ENCODE measurements at regions not wholly inside any gene's neighbourhood (a gene's known extent, or its start where the extent isn't known, plus 50 kb on each side); places are given as distances from the start of the nearest gene placed in this dataset.

GRCh38 chr10:131686781-131687420, 213.9 kb upstream of the PPP2R2D start:
- no peaks in the 10 kb centered on the region for H3K9me3 Mint-ChIP-seq
- intact Hi-C loops (cut with micrococcal nuclease): no loop called here
- DNase-seq (ENCODE audit: low spot score): no peak

GRCh38 chr10:131688304-131688703, 212.5 kb upstream of the PPP2R2D start:
- H3K4me1 Mint-ChIP-seq (ENCODE audit: low read depth): no peaks in the 10 kb centered on the region
- no peak overlapping the region for H3K27ac Mint-ChIP-seq
- no peak overlapping the region for H3K4me3 Mint-ChIP-seq
- H3K36me3 Mint-ChIP-seq (ENCODE audit: low read depth): no peaks in the 10 kb centered on the region
- DNase-seq (ENCODE audit: low spot score): no peak
- no peaks in the 10 kb centered on the region for H3K9me3 Mint-ChIP-seq
- no peaks in the 10 kb centered on the region for H3K27me3 Mint-ChIP-seq (ENCODE audit: insufficient read depth)
- intact Hi-C loops (cut with micrococcal nuclease): no loop called here

More at GRCh38 chr10:131686781-131687420, 213.9 kb upstream of the PPP2R2D start:
- Mint-ChIP-seq H3K4me1 (ENCODE audit: low read depth) (no peaks in the 10 kb centered on the region), H3K27me3 (ENCODE audit: insufficient read depth) (no peaks in the 10 kb centered on the region), H3K36me3 (ENCODE audit: low read depth) (no peaks in the 10 kb centered on the region), H3K4me3 (no peak overlapping the region), H3K27ac (no peak overlapping the region)

GRCh38 chr10:131689016-131689415, 211.8 kb upstream of the PPP2R2D start:
- Mint-ChIP-seq H3K27ac (no peak overlapping the region), H3K9me3 (no peaks in the 10 kb centered on the region), H3K4me3 (no peak overlapping the region), H3K27me3 (ENCODE audit: insufficient read depth) (no peaks in the 10 kb centered on the region), H3K36me3 (ENCODE audit: low read depth) (no peaks in the 10 kb centered on the region), H3K4me1 (ENCODE audit: low read depth) (no peaks in the 10 kb centered on the region)
- no peak for DNase-seq (ENCODE audit: low spot score)
- intact Hi-C loops (cut with micrococcal nuclease): no loop called here

- no peaks in the 10 kb centered on the region for H3K27me3 Mint-ChIP-seq (ENCODE audit: insufficient read depth)
- H3K9me3 Mint-ChIP-seq: no peaks in the 10 kb centered on the region
- no peak for DNase-seq (ENCODE audit: low spot score)
- no peaks in the 10 kb centered on the region for H3K36me3 Mint-ChIP-seq (ENCODE audit: low read depth)
- H3K4me1 Mint-ChIP-seq (ENCODE audit: low read depth): no peaks in the 10 kb centered on the region
- H3K27ac Mint-ChIP-seq: no peak overlapping the region
- intact Hi-C loops (cut with micrococcal nuclease): no loop called here
- no peak overlapping the region for H3K4me3 Mint-ChIP-seq
Observed at GRCh38 chr10:131689486-131689885, 211.3 kb upstream of the PPP2R2D start.

- Mint-ChIP-seq H3K9me3 (no peaks in the 10 kb centered on the region), H3K4me1 (ENCODE audit: low read depth) (no peaks in the 10 kb centered on the region), H3K27ac (no peak overlapping the region), H3K4me3 (no peak overlapping the region), H3K27me3 (ENCODE audit: insufficient read depth) (no peaks in the 10 kb centered on the region), H3K36me3 (ENCODE audit: low read depth) (no peaks in the 10 kb centered on the region)
- intact Hi-C loops (cut with micrococcal nuclease): no loop called here
- DNase-seq (ENCODE audit: low spot score): no peak
Observed at GRCh38 chr10:131689954-131690757, 210.7 kb upstream of the PPP2R2D start.

- H3K36me3 Mint-ChIP-seq (ENCODE audit: low read depth): no peaks in the 10 kb centered on the region
- no peak overlapping the region for H3K4me3 Mint-ChIP-seq
- no peak for DNase-seq (ENCODE audit: low spot score)
- no peaks in the 10 kb centered on the region for H3K9me3 Mint-ChIP-seq
- H3K27me3 Mint-ChIP-seq (ENCODE audit: insufficient read depth): no peaks in the 10 kb centered on the region
- no peak overlapping the region for H3K27ac Mint-ChIP-seq
- intact Hi-C loops (cut with micrococcal nuclease): no loop called here
- no peaks in the 10 kb centered on the region for H3K4me1 Mint-ChIP-seq (ENCODE audit: low read depth)
Observed at GRCh38 chr10:131690805-131691239, 210.0 kb upstream of the PPP2R2D start.

- intact Hi-C loops (cut with micrococcal nuclease): no loop called here
- Mint-ChIP-seq H3K9me3 (no peaks in the 10 kb centered on the region), H3K4me3 (no peak overlapping the region), H3K27me3 (ENCODE audit: insufficient read depth) (no peaks in the 10 kb centered on the region), H3K36me3 (ENCODE audit: low read depth) (no peaks in the 10 kb centered on the region), H3K4me1 (ENCODE audit: low read depth) (no peaks in the 10 kb centered on the region), H3K27ac (no peak overlapping the region)
- no peak for DNase-seq (ENCODE audit: low spot score)
Observed at GRCh38 chr10:131691481-131692090, 209.2 kb upstream of the PPP2R2D start.

- H3K9me3 Mint-ChIP-seq: no peaks in the 10 kb centered on the region
- H3K27ac Mint-ChIP-seq: no peak overlapping the region
- intact Hi-C loops (cut with micrococcal nuclease): no loop called here
- no peaks in the 10 kb centered on the region for H3K27me3 Mint-ChIP-seq (ENCODE audit: insufficient read depth)
- H3K4me1 Mint-ChIP-seq (ENCODE audit: low read depth): no peaks in the 10 kb centered on the region
- no peaks in the 10 kb centered on the region for H3K36me3 Mint-ChIP-seq (ENCODE audit: low read depth)
- no peak for DNase-seq (ENCODE audit: low spot score)
- H3K4me3 Mint-ChIP-seq: no peak overlapping the region
Observed at GRCh38 chr10:131692176-131692575, 208.6 kb upstream of the PPP2R2D start.

GRCh38 chr10:131692686-131693334, 208.0 kb upstream of the PPP2R2D start:
- no peak for DNase-seq (ENCODE audit: low spot score)
- Mint-ChIP-seq H3K36me3 (ENCODE audit: low read depth) (no peaks in the 10 kb centered on the region), H3K4me3 (no peak overlapping the region), H3K4me1 (ENCODE audit: low read depth) (no peaks in the 10 kb centered on the region), H3K27ac (no peak overlapping the region), H3K9me3 (no peaks in the 10 kb centered on the region), H3K27me3 (ENCODE audit: insufficient read depth) (no peaks in the 10 kb centered on the region)
- intact Hi-C loops (cut with micrococcal nuclease): no loop called here

- no peaks in the 10 kb centered on the region for H3K9me3 Mint-ChIP-seq
- H3K27ac Mint-ChIP-seq: no peak overlapping the region
- no peaks in the 10 kb centered on the region for H3K4me1 Mint-ChIP-seq (ENCODE audit: low read depth)
- no peak for DNase-seq (ENCODE audit: low spot score)
- no peaks in the 10 kb centered on the region for H3K27me3 Mint-ChIP-seq (ENCODE audit: insufficient read depth)
- intact Hi-C loops (cut with micrococcal nuclease): no loop called here
- no peaks in the 10 kb centered on the region for H3K36me3 Mint-ChIP-seq (ENCODE audit: low read depth)
- no peak overlapping the region for H3K4me3 Mint-ChIP-seq
Observed at GRCh38 chr10:131693766-131694165, 207.0 kb upstream of the PPP2R2D start.

GRCh38 chr10:131694168-131694780, 206.5 kb upstream of the PPP2R2D start:
- H3K27ac Mint-ChIP-seq: no peak overlapping the region
- no peaks in the 10 kb centered on the region for H3K4me1 Mint-ChIP-seq (ENCODE audit: low read depth)
- H3K4me3 Mint-ChIP-seq: no peak overlapping the region
- H3K36me3 Mint-ChIP-seq (ENCODE audit: low read depth): no peaks in the 10 kb centered on the region
- intact Hi-C loops (cut with micrococcal nuclease): no loop called here
- DNase-seq (ENCODE audit: low spot score): no peak
- H3K27me3 Mint-ChIP-seq (ENCODE audit: insufficient read depth): no peaks in the 10 kb centered on the region
- no peaks in the 10 kb centered on the region for H3K9me3 Mint-ChIP-seq

- H3K4me1 Mint-ChIP-seq (ENCODE audit: low read depth): no peaks in the 10 kb centered on the region
- no peak overlapping the region for H3K4me3 Mint-ChIP-seq
- intact Hi-C loops (cut with micrococcal nuclease): no loop called here
- no peaks in the 10 kb centered on the region for H3K27me3 Mint-ChIP-seq (ENCODE audit: insufficient read depth)
- H3K27ac Mint-ChIP-seq: no peak overlapping the region
- no peaks in the 10 kb centered on the region for H3K9me3 Mint-ChIP-seq
- no peaks in the 10 kb centered on the region for H3K36me3 Mint-ChIP-seq (ENCODE audit: low read depth)
- DNase-seq (ENCODE audit: low spot score): no peak
Observed at GRCh38 chr10:131694781-131695495, 205.9 kb upstream of the PPP2R2D start.
